H1 (cell line): ENCODE measurements at regions not wholly inside any gene's neighbourhood (a gene's known extent, or its start where the extent isn't known, plus 50 kb on each side); places are given as distances from the start of the nearest gene placed in this dataset.

ENCODE experiments used
- CTCF ChIA-PET: fragments of 300-600 bp; sonication (Branson Sonifier 250); formaldehyde crosslinking; loops from one replicate; lab custom pipeline; 2021; ENCODE audit not compliant: partially characterized antibody; lab: Charles Lee
- POLR2A ChIA-PET: fragments of 300-600 bp; sonication (Branson Sonifier 250); formaldehyde crosslinking; loops from one replicate; lab custom pipeline; 2021; ENCODE audit warnings: inconsistent platforms; ENCODE audit not compliant: partially characterized antibody; lab: Charles Lee
- DNase-seq, 2 experiments: peaks; one replicate each; pipeline versions ENCODE4 v3.0.0 to v3.0.0-alpha.2; 2010 to 2022; ENCODE audit warnings: low spot score in 2 of 2, low read depth in 1 of 2, mixed read lengths in 1 of 2
- FAIRE-seq: peaks from 2 replicates; lab custom pipeline; 2011; peaks lifted over from hg19 to GRCh38; lab: Jason Lieb, UNC
- H2AFZ ChIP-seq: 2 replicates; pipeline ENCODE4 v1.8.1; 2012; ENCODE audit warnings: low read length, inconsistent platforms
- H2AK5ac ChIP-seq: 2 replicates; pipeline ENCODE4 v1.6.1; 2013; ENCODE audit warnings: low read depth, low read length
- H2BK120ac ChIP-seq: replicated peaks from 2 replicates; pipeline ENCODE3; 2013; ENCODE audit warnings: low read depth, low read length, inconsistent platforms
- H2BK12ac ChIP-seq: 2 replicates; pipeline ENCODE4 v1.6.1; 2013; ENCODE audit warnings: low read depth, low read length
- H2BK15ac ChIP-seq: 2 replicates; pipeline ENCODE4 v1.6.1; 2013; ENCODE audit warnings: low read length
- H2BK20ac ChIP-seq: 2 replicates; pipeline ENCODE4 v1.6.1; 2013; ENCODE audit warnings: low read length
- H2BK5ac ChIP-seq: 2 replicates; pipeline ENCODE4 v1.6.1; 2013; ENCODE audit warnings: low read depth, low read length
- H3K14ac ChIP-seq: 2 replicates; pipeline ENCODE4 v1.6.1; 2013; ENCODE audit warnings: inconsistent platforms; ENCODE audit not compliant: insufficient read length
- H3K18ac ChIP-seq: 2 replicates; pipeline ENCODE4 v1.6.1; 2013; ENCODE audit warnings: low read length; ENCODE audit errors: extremely low read depth
- H3K23ac ChIP-seq: 2 replicates; pipeline ENCODE4 v1.6.1; 2013; ENCODE audit warnings: inconsistent platforms; ENCODE audit not compliant: insufficient read length
- H3K23me2 ChIP-seq: 2 replicates; pipeline ENCODE4 v1.6.1; 2013; ENCODE audit warnings: low read depth, low read length
- H3K27ac ChIP-seq: 2 replicates; pipeline ENCODE4 v1.6.1; 2011; ENCODE audit warnings: low read depth, low read length, inconsistent platforms
- H3K27me3 ChIP-seq, 4 experiments: replicated peaks in 1 of 4; 1 replicate in 1 of 4; 2 replicates in 3 of 4; pipeline versions ENCODE4 v1.6.1 to v1.8.1; 2011 to 2013; ENCODE audit warnings: low read length in 3 of 4, mild to moderate bottlenecking in 3 of 4, inconsistent platforms in 2 of 4, mixed read lengths in 2 of 4, moderate library complexity in 1 of 4; ENCODE audit not compliant: control insufficient read depth in 3 of 4, insufficient read depth in 3 of 4; ENCODE audit errors: extremely low read depth in 1 of 4
- H3K36me3 ChIP-seq, 4 experiments: 2 replicates each; pipeline versions ENCODE4 v1.6.1 to v1.8.1; 2011 to 2013; ENCODE audit warnings: mild to moderate bottlenecking in 4 of 4, low read length in 3 of 4, moderate library complexity in 2 of 4, control low read depth in 1 of 4, inconsistent platforms in 1 of 4; ENCODE audit not compliant: insufficient read depth in 4 of 4, control insufficient read depth in 2 of 4
- H3K4ac ChIP-seq: replicated peaks from 2 replicates; pipeline ENCODE3; 2013; ENCODE audit warnings: low read length, low read depth, mixed read lengths, inconsistent platforms; ENCODE audit not compliant: insufficient read length
- H3K4me1 ChIP-seq, 4 experiments: replicated peaks in 1 of 4; 1 replicate in 1 of 4; 2 replicates in 3 of 4; pipeline versions ENCODE4 v1.6.1 to v1.8.1; 2011 to 2013; ENCODE audit warnings: low read length in 3 of 4, inconsistent platforms in 2 of 4, mixed read lengths in 1 of 4; ENCODE audit not compliant: insufficient read depth in 4 of 4, control insufficient read depth in 3 of 4
- H3K4me2 ChIP-seq, 2 experiments: 2 replicates each; pipeline versions ENCODE4 v1.6.1 to v1.8.1; 2011 to 2013; ENCODE audit warnings: low read depth in 2 of 2, low read length in 2 of 2, control low read depth in 1 of 2, inconsistent platforms in 1 of 2, mild to moderate bottlenecking in 1 of 2; ENCODE audit not compliant: insufficient read depth in 1 of 2
- H3K4me3 ChIP-seq, 4 experiments: fragments of 200-600, 300-600 bp in 1 of 4; sonication (generic), shearing (Covaris generic), sonication (Bioruptor Twin) in 1 of 4; 2 replicates each; pipeline versions ENCODE4 v1.5.1 to v1.8.1; 2011 to 2016; ENCODE audit warnings: low read length in 4 of 4, low read depth in 3 of 4, control low read depth in 2 of 4, inconsistent platforms in 2 of 4, mild to moderate bottlenecking in 2 of 4, mixed read lengths in 1 of 4, moderate library complexity in 1 of 4; ENCODE audit not compliant: insufficient read depth in 2 of 4; ENCODE audit errors: extremely low read depth in 1 of 4
- H3K56ac ChIP-seq: replicated peaks from 2 replicates; pipeline ENCODE3; 2013; ENCODE audit warnings: low read depth, mild to moderate bottlenecking, mixed read lengths, low read length, inconsistent platforms; ENCODE audit not compliant: insufficient read length
- H3K79me1 ChIP-seq: 2 replicates; pipeline ENCODE4 v1.6.1; 2013; ENCODE audit warnings: low read depth, low read length, control low read depth
- H3K79me2 ChIP-seq, 2 experiments: 2 replicates each; pipeline versions ENCODE4 v1.6.1 to v1.8.1; 2012 to 2013; ENCODE audit warnings: low read length in 2 of 2, mild to moderate bottlenecking in 2 of 2, inconsistent platforms in 1 of 2; ENCODE audit not compliant: insufficient read depth in 2 of 2, control insufficient read depth in 1 of 2
- H3K9ac ChIP-seq, 4 experiments: replicated peaks in 1 of 4; 1 replicate in 1 of 4; 2 replicates in 3 of 4; pipeline versions ENCODE4 v1.6.1 to v1.8.1; 2011 to 2013; ENCODE audit warnings: low read depth in 3 of 4, low read length in 3 of 4, control low read depth in 2 of 4, mild to moderate bottlenecking in 2 of 4, moderate library complexity in 2 of 4, inconsistent platforms in 1 of 4; ENCODE audit errors: extremely low read depth in 1 of 4
- H3K9me3 ChIP-seq, 2 experiments: 2 replicates each; pipeline versions ENCODE4 v1.6.1 to v1.8.1; 2012 to 2013; ENCODE audit warnings: mild to moderate bottlenecking in 2 of 2, moderate library complexity in 2 of 2, control low read depth in 1 of 2, inconsistent platforms in 1 of 2, low read depth in 1 of 2, low read length in 1 of 2, mixed read lengths in 1 of 2; ENCODE audit not compliant: insufficient read depth in 2 of 2
- H4K20me1 ChIP-seq, 2 experiments: replicated peaks in 1 of 2; 2 replicates each; pipeline versions ENCODE3 to v1.8.1; 2011 to 2013; ENCODE audit warnings: inconsistent platforms in 2 of 2, low read length in 2 of 2, mild to moderate bottlenecking in 1 of 2; ENCODE audit not compliant: insufficient read depth in 2 of 2, control insufficient read depth in 1 of 2
- H4K5ac ChIP-seq: 2 replicates; pipeline ENCODE4 v1.6.1; 2013; ENCODE audit warnings: low read length, low read depth, mixed read lengths, inconsistent platforms; ENCODE audit not compliant: insufficient read length
- H4K8ac ChIP-seq: 2 replicates; pipeline ENCODE4 v1.8.0; 2013; ENCODE audit warnings: mild to moderate bottlenecking, moderate library complexity, low read length, inconsistent platforms; ENCODE audit not compliant: insufficient read depth; ENCODE audit errors: extremely low read depth
- H4K91ac ChIP-seq: replicated peaks from 2 replicates; pipeline ENCODE3; 2013; ENCODE audit warnings: low read length, mixed read lengths, inconsistent platforms; ENCODE audit not compliant: insufficient read length
- CBX8 ChIP-seq: fragments of 300-800, 300-1000 bp; sonication (generic); IDR thresholded peaks from 2 replicates; pipeline ENCODE4 v1.7.1; 2016; ENCODE audit warnings: low read depth, low read length, borderline replicate concordance
- FOSL1 ChIP-seq: IDR thresholded peaks from 2 replicates; pipeline ENCODE4 v1.6.1; 2011; ENCODE audit warnings: mild to moderate bottlenecking, low read depth, low read length, moderate library complexity; ENCODE audit not compliant: insufficient read depth
- GTF2F1 ChIP-seq: IDR thresholded peaks from 2 replicates; pipeline ENCODE4 v1.6.1; 2012; ENCODE audit warnings: low read depth, low read length, improper control_type of control experiment, borderline replicate concordance
- HDAC6 ChIP-seq: IDR thresholded peaks from one replicate; pipeline ENCODE4 v1.7.1; 2012; ENCODE audit warnings: low read depth, mild to moderate bottlenecking, inconsistent platforms, low read length, moderate library complexity
- JUND ChIP-seq: IDR thresholded peaks from 2 replicates; pipeline ENCODE4 v1.6.1; 2011; ENCODE audit warnings: mild to moderate bottlenecking, improper control_type of control experiment, low read length
- KDM1A ChIP-seq: fragments of 200-600, 300-600 bp; sonication (generic); IDR thresholded peaks from 2 replicates; pipeline ENCODE4 v1.7.1; 2016; ENCODE audit warnings: mild to moderate bottlenecking, low read length, borderline replicate concordance
- NANOG ChIP-seq: IDR thresholded peaks from 2 replicates; pipeline ENCODE4 v1.6.1; 2011; ENCODE audit warnings: low read length, low read depth, mild to moderate bottlenecking, inconsistent platforms; ENCODE audit not compliant: insufficient read depth, poor library complexity, severe bottlenecking
- RBBP5 ChIP-seq: IDR thresholded peaks from 2 replicates; pipeline ENCODE4 v1.7.1; 2012; ENCODE audit warnings: low read depth, mild to moderate bottlenecking, inconsistent platforms, low read length, moderate library complexity, borderline replicate concordance
- RXRA ChIP-seq: IDR thresholded peaks from 2 replicates; pipeline ENCODE4 v1.6.1; 2011; ENCODE audit warnings: low read depth, mild to moderate bottlenecking, low read length, moderate library complexity; ENCODE audit not compliant: insufficient read depth
- SP4 ChIP-seq: IDR thresholded peaks from 2 replicates; pipeline ENCODE4 v1.6.1; 2012; ENCODE audit warnings: low read length, inconsistent platforms
- SRF ChIP-seq: IDR thresholded peaks from 2 replicates; pipeline ENCODE4 v1.6.1; 2011; ENCODE audit warnings: mild to moderate bottlenecking, low read depth, low read length, moderate library complexity
- TAF7 ChIP-seq: optimal IDR thresholded peaks from 2 replicates; pipeline ENCODE3; 2011; ENCODE audit warnings: low read depth, mild to moderate bottlenecking, inconsistent platforms, low read length, moderate library complexity, borderline replicate concordance
- YY1 ChIP-seq: IDR thresholded peaks from 2 replicates; pipeline ENCODE4 v1.6.1; 2011; ENCODE audit warnings: low read depth, mild to moderate bottlenecking, low read length
- WGBS, 2 experiments: shearing (Covaris generic) in 1 of 2; methylation state at CpG; one replicate each; pipeline versions ENCODE4 v1.1.6 to v1.1.7; 2013 to 2015; ENCODE audit warnings: low lambda C conversion rate in 2 of 2, mixed read lengths in 2 of 2, inconsistent platforms in 1 of 2, low coverage in 1 of 2, missing lambda C conversion rate in 1 of 2; ENCODE audit not compliant: insufficient replicate concordance in 2 of 2, insufficient coverage in 1 of 2, insufficient read length in 1 of 2; ENCODE audit errors: extremely low coverage in 1 of 2, missing lambda C conversion rate in 1 of 2; 5-methylcytosine and 5-hydroxymethylcytosine counted together
- TF ChIP-seq, protein P1 (sequence below): IDR thresholded peaks from 2 replicates; pipeline ENCODE4 v1.6.1; 2012; ENCODE audit warnings: inconsistent platforms

DNA sequence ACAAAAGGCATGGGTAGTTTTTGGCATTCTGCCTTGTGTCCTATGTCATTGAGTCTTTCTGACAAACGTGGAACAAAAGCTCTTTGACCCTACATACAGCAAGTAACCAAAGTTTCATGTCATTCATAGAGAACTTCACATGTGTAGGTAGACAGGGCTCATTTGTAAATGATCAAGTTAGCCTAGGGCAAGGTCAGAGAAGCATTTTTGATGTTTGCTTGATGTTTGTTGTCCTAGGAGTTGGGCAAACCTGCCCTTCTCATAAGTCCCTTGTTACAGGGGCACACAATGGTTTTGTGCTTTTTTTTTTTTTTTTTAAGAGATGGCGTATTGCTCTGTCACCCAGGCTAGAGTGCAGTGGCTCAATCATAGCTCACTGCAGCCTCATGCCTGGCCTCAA is 83.3 kb upstream of the FAM136A start:
- Histone ChIP-seq H4K91ac (no peak overlapping the region), H3K4me3 (no peak overlapping the region), H3K4me2 (no peak overlapping the region), H4K5ac (no peak overlapping the region), H2AK5ac (no peak overlapping the region), H3K4me1 (no peaks in the 10 kb centered on the region), H3K79me2 (no peaks in the 10 kb centered on the region), H2BK12ac (no peak overlapping the region), H3K9me3 (no peaks in the 10 kb centered on the region), H2AFZ (no peak overlapping the region), H4K8ac (no peak overlapping the region), H3K27me3 (no peaks in the 10 kb centered on the region; a peak in 3 of 7 replicates), H4K20me1 (no peaks in the 10 kb centered on the region), H3K23ac (no peak overlapping the region), H2BK120ac (no peak overlapping the region), H2BK20ac (no peak overlapping the region), H3K79me1 (no peaks in the 10 kb centered on the region), H3K9ac (no peak overlapping the region), H3K23me2 (no peaks in the 10 kb centered on the region), H3K36me3 (no peaks in the 10 kb centered on the region), H3K56ac (no peak overlapping the region), H2BK5ac (no peak overlapping the region), H2BK15ac (no peak overlapping the region), H3K18ac (no peak overlapping the region), H3K4ac (no peak overlapping the region), H3K27ac (no peak overlapping the region), H3K14ac (no peak overlapping the region)
- CTCF ChIA-PET = interaction anchor here (0.6 to 6.7 kb wide), 11 partner anchors 14 to 474 kb away, joined by 3 to 28 read pairs (median 3); no protein-coding TSS in a partner anchor
- FAIRE-seq (no peak), DNase-seq (no peak)
- WGBS, 2 experiments = 83% methylated on average over 2 of the region's 2 CpGs; no CpG with 5 or more reads in 1 of the 2 experiments
- POLR2A ChIA-PET = no interaction called here
- no peak for TF ChIP-seq CBX8
- TF ChIP-seq HDAC6 = no peak
- TF ChIP-seq NANOG = no peak
- TF ChIP-seq RXRA = no peak
- TF ChIP-seq, protein P1, sequence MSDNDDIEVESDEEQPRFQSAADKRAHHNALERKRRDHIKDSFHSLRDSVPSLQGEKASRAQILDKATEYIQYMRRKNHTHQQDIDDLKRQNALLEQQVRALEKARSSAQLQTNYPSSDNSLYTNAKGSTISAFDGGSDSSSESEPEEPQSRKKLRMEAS = no peak
- no peak for TF ChIP-seq RBBP5
- TF ChIP-seq KDM1A = no peak
- no peak for TF ChIP-seq FOSL1
- no peak for TF ChIP-seq SP4
- TF ChIP-seq JUND = no peak
- TF ChIP-seq SRF = no peak
- TF ChIP-seq GTF2F1 = no peak
- TF ChIP-seq YY1 = no peak
- no peak for TF ChIP-seq TAF7
